GM12865 (cell line): ENCODE measurements at regions not wholly inside any gene's neighbourhood (a gene's known extent, or its start where the extent isn't known, plus 50 kb on each side); places are given as distances from the start of the nearest gene placed in this dataset.

Experiments
- DNase-seq: peaks from one replicate; pipeline ENCODE4 v3.0.0; 2010; ENCODE audit warnings: low read depth
- H3K4me3 ChIP-seq: 2 replicates; pipeline ENCODE4 v1.5.1; 2011; ENCODE audit warnings: mild to moderate bottlenecking, low read depth, low read length, control low read depth
- CTCF ChIP-seq: IDR thresholded peaks from 2 replicates; pipeline ENCODE4 v1.5.1; 2011; ENCODE audit warnings: low read length, control low read depth, low read depth, inconsistent platforms; ENCODE audit not compliant: insufficient read depth; ENCODE audit errors: missing control alignments

DNA sequence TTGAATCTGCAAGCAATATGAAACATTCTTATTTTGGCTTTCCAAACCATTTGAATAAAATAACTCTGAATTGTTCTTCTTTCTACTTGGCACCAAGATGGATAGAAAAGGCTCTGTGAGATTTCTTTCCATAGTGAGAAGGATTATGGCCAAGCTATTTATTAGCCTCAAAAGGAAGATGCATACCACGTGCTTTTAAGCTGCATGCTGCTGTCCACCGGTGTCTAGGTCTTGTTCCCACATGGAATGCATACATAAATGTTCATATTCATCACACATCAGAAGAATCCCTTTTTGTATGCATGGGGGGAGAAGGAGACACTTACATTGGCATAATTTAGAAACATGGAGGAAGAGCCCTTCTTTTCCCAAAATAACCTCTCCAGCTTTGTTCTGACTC lies 273.4 kb downstream of the FAM76B start:
- no peak for DNase-seq
- no peak for TF ChIP-seq CTCF
- H3K4me3 ChIP-seq: no peak overlapping the region

GRCh38 chr11:95515371-95515770 lies 274.2 kb downstream of the FAM76B start:
- H3K4me3 ChIP-seq: no peak overlapping the region
- TF ChIP-seq CTCF: no peak
- DNase-seq: no peak

GRCh38 chr11:95514416-95515110 lies 275.0 kb downstream of the FAM76B start:
- DNase-seq: no peak
- no peak for TF ChIP-seq CTCF
- no peak overlapping the region for H3K4me3 ChIP-seq

DNA sequence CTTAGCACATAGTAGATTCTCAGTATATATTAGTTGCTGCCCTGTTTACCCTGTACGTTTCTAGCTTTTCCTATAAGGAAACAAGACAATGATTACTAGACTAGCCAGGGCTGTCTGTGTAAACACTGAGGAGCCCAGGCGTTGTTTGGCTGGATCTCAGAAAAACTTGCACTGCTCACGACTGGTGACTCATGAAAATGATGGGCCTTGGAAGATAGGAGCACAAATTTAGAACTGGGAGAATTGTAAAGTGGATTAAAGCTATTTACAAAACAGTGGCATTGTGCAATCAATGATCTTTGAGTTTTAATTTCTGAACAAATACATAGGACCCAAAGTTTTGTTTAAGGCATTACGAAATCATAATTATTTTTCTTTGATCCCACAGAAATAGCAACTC lies 276.9 kb downstream of the FAM76B start:
- no peak for TF ChIP-seq CTCF
- H3K4me3 ChIP-seq: no peak overlapping the region
- DNase-seq: no peak

GRCh38 chr11:95512177-95512576 lies 277.4 kb downstream of the FAM76B start:
- H3K4me3 ChIP-seq: no peak overlapping the region
- TF ChIP-seq CTCF: no peak
- no peak for DNase-seq

DNA sequence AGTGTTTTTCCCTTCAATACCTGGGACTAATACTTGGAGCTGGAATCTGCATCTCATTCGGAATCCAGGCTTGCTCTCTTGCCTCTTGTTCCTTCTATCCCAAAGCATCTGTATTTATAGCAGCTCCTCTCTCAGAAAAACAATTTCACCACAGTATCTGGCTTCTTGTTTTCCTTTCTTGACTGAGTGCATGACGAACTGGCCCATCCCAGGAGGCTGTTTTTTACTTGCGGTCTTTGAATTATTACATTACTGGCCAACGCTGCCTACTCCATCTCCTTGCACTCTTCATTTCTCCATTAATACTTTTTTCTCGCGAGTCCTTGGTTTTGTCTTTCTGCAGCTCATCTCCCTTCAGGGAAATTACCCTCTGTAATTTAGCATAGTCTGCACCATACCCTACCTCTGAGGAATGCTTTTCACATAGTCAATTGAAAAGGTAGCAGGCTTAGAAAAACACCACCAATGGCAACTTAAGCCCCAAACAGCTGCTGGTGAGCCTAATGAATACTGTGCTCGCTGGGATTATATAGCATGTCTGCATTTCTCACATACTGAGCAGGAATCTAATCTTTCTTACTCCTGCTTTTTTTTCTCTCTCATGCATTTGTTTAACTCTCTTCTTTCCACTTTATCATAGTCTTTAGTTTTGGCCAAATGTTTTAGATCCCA lies 277.4 kb upstream of the SESN3 start:
- TF ChIP-seq CTCF: no peak
- no peak for DNase-seq
- no peak overlapping the region for H3K4me3 ChIP-seq
